ENCODE measurements at regions not wholly inside any gene's neighbourhood (a gene's known extent, or its start where the extent isn't known, plus 50 kb on each side); places are given as distances from the start of the nearest gene placed in this dataset.

DNA sequence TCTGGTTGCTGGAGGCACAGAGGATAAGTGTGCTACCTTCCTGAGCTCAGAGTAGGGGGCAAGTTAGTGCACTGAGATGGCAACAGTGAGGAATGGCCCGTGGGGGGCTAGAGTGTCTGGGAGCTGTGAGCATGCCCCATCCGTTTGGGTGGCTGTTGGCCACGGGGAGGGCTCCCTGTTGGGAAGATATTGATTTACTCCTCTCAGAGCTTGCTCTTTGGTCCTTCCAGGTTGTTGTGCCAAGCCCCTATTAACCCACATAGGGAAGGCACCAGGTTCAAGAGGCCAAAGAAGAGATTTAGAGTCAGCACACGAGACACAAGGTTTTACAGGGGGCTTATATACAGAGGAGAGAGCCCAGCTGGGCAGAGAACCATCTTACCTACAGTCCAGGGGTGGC, 318.8 kb downstream of the TSN start:
- no peak for DNase-seq (ENCODE audit: low spot score)
- no peak overlapping the region for H3K4me3 ChIP-seq
- no peak overlapping the region for H3K27ac ChIP-seq
- TF ChIP-seq, protein P1, sequence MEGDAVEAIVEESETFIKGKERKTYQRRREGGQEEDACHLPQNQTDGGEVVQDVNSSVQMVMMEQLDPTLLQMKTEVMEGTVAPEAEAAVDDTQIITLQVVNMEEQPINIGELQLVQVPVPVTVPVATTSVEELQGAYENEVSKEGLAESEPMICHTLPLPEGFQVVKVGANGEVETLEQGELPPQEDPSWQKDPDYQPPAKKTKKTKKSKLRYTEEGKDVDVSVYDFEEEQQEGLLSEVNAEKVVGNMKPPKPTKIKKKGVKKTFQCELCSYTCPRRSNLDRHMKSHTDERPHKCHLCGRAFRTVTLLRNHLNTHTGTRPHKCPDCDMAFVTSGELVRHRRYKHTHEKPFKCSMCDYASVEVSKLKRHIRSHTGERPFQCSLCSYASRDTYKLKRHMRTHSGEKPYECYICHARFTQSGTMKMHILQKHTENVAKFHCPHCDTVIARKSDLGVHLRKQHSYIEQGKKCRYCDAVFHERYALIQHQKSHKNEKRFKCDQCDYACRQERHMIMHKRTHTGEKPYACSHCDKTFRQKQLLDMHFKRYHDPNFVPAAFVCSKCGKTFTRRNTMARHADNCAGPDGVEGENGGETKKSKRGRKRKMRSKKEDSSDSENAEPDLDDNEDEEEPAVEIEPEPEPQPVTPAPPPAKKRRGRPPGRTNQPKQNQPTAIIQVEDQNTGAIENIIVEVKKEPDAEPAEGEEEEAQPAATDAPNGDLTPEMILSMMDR (IDR thresholded peaks at IDR 0.05) = no peak

- DNase-seq (ENCODE audit: low spot score) = no peak
- no peak overlapping the region for H3K4me3 ChIP-seq
- no peak overlapping the region for H3K27ac ChIP-seq
- TF ChIP-seq, protein P1 (IDR thresholded peaks at IDR 0.05) = no peak
Observed at GRCh38 chr2:122075381-122075780, 319.9 kb downstream of the TSN start.

DNA sequence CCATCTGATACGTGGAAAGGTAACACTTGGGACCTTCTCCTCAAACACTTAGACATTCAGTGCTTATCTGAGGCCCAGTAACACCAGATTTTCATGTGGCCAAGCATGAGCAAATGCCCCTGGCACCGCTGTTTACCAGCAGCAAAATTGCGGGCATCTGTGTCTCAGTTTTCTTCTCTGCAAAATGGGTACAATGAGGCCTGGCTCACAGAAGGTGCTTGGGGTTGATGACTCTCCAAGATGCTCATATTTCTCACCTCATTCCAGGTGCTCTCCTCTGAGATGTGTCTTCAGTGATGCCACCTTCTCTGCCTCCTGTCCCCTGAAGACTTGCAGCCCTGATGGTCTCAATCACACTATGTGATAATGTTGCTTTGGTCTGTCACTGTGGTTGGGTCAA, 321.7 kb downstream of the TSN start:
- TF ChIP-seq, protein P1 (IDR thresholded peaks at IDR 0.05) = no peak
- Histone ChIP-seq H3K4me3 (no peak overlapping the region), H3K27ac (no peak overlapping the region)
- DNase-seq (ENCODE audit: low spot score) = no peak

- DNase-seq (ENCODE audit: low spot score) = no peak
- Histone ChIP-seq H3K27ac (no peak overlapping the region), H3K4me3 (no peak overlapping the region)
- TF ChIP-seq, protein P1 (IDR thresholded peaks at IDR 0.05) = no peak
Observed at GRCh38 chr2:122077771-122078170, 322.3 kb downstream of the TSN start.

GRCh38 chr2:122078451-122078850, 323.0 kb downstream of the TSN start:
- TF ChIP-seq, protein P1 (IDR thresholded peaks at IDR 0.05) = no peak
- H3K27ac ChIP-seq = no peak overlapping the region
- no peak for DNase-seq (ENCODE audit: low spot score)
- no peak overlapping the region for H3K4me3 ChIP-seq

DNA sequence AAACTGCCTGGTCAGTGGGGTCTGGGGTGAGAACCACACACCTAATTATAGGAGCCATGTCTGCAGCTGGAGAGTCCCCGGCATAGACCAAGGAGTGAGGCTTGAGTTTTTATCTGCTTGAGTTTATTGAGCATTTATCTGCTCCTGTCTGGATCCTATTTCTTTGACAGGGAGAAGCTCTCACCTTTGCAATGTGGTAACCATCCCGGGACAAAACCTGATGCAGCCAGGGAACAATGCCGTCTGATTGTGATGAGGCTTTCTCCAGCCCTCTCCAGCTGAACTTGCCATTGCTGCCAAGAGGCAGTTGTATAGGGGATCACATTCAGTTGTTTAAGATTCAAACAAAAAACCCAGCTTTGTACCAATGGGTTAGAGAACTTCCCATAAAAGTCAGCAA, 324.4 kb downstream of the TSN start:
- H3K4me3 ChIP-seq = no peak overlapping the region
- no peak overlapping the region for H3K27ac ChIP-seq
- no peak for DNase-seq (ENCODE audit: low spot score)
- TF ChIP-seq, protein P1 (IDR thresholded peaks at IDR 0.05) = no peak

GRCh38 chr2:122080316-122080715, 324.9 kb downstream of the TSN start:
- Histone ChIP-seq H3K27ac (no peak overlapping the region), H3K4me3 (no peak overlapping the region)
- TF ChIP-seq, protein P1 (IDR thresholded peaks at IDR 0.05) = no peak
- no peak for DNase-seq (ENCODE audit: low spot score)
